ENCODE measurements at regions not wholly inside any gene's neighbourhood (a gene's known extent, or its start where the extent isn't known, plus 50 kb on each side); places are given as distances from the start of the nearest gene placed in this dataset.
A peak's percentile ranks its signal among the peaks of the same experiment; 100 is the strongest.
"Not testable (repeated sequence)": the region's sequence is repeated elsewhere in the genome, so short reads cannot be mapped to it uniquely, and the experiment has no call there.

DNA sequence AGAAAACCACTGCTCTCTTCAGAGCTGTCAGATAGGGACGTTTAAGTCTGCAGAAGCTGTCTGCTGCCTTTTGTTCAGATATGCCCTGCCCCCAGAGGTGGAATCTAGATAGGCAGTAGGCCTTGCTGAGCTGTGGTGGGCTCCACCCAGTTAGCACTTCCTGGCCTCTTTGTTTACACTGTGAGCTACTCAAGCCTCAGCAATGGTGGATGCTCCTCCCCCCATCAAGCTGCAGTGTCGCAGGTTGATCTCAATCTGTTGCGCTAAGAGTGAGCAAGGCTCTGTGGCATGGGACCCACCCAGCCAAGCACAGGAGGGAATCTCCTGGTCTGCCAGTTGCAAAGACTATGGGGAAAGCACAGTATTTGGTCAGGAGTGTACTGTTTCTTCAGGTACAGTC lies 59.2 kb upstream of the ZNF641 start:
- not testable (repeated sequence) for H3K4me3 ChIP-seq (ENCODE audit: low read length, poor library complexity, severe bottlenecking); H3K27me3 ChIP-seq (ENCODE audit: insufficient read depth, low read length, poor library complexity, severe bottlenecking); H3K9ac ChIP-seq (ENCODE audit: low read depth, low read length, poor library complexity, severe bottlenecking); H3K4me2 ChIP-seq (ENCODE audit: low read depth, low read length, poor library complexity, severe bottlenecking); H3F3A ChIP-seq (ENCODE audit: low read depth); H3K4me1 ChIP-seq (ENCODE audit: insufficient read depth, low read length, poor library complexity, severe bottlenecking); H3K9me3 ChIP-seq (ENCODE audit: insufficient read depth, low read depth, low read length); H4K20me1 ChIP-seq (ENCODE audit: insufficient read depth, low read length, poor library complexity, severe bottlenecking); H3K36me3 ChIP-seq (ENCODE audit: insufficient read depth, low read length); H3K79me2 ChIP-seq (ENCODE audit: insufficient read depth, low read length); H3K9me2 ChIP-seq (replicated peaks; ENCODE audit: low read depth, low read length)
- H2AFZ ChIP-seq (ENCODE audit: low read length) = peak overlapping the region; percentile 92

DNA sequence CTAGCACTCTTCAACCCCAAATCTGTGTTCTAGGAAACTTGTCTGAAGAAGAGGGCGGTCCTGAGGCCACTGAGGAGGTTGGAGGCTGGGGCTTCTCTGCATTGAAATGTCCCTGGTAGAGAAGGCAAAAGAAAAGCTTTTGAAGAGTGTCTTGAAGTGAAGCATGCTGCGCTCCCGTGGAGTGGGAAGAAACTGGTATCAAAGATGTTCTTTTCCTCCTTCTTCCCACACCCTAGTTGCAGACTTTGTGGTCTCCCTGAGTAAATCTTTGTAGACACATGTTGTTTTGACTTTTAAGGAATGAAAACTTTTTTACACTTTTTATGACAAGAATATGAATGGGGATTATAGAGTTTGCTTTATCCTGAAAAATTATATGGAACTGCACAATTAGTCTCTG lies 59.0 kb upstream of the ANP32D start:
- Histone ChIP-seq H3K4me2 (ENCODE audit: low read depth, low read length, poor library complexity, severe bottlenecking) (no peak overlapping the region), H2AFZ (ENCODE audit: low read length) (no peak overlapping the region)

DNA sequence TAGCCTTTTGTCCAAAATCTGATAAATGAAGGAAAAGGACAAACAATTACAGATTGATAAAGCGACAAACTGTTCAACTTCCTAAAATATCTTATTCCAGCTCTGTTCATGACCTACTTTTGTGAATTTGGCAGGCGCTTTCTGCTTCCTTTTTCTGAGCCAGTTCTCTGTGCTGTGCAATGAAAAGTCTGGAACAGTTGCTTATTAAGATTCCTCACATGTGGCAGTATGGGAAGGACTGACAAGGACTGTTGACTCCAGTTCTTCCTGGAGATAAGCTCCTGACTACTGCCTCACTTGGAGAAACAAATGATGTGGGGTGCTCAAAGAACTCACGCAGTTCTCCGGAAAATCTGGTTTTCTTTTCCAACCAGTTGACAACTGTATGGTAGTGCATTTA lies 58.3 kb upstream of the ANP32D start:
- Histone ChIP-seq H3K4me3 (ENCODE audit: low read length, poor library complexity, severe bottlenecking) (no peak overlapping the region), H3K36me3 (ENCODE audit: insufficient read depth, low read length) (no peaks in the 10 kb centered on the region), H3K9ac (ENCODE audit: low read depth, low read length, poor library complexity, severe bottlenecking) (no peak overlapping the region), H3K27me3 (ENCODE audit: insufficient read depth, low read length, poor library complexity, severe bottlenecking) (peaks cover 6% of the 10 kb centered on the region), H3K4me2 (ENCODE audit: low read depth, low read length, poor library complexity, severe bottlenecking) (no peak overlapping the region), H3F3A (ENCODE audit: low read depth) (no peaks in the 10 kb centered on the region), H3K9me2 (replicated peaks; ENCODE audit: low read depth, low read length) (no peaks in the 10 kb centered on the region), H3K4me1 (ENCODE audit: insufficient read depth, low read length, poor library complexity, severe bottlenecking) (no peaks in the 10 kb centered on the region), H4K20me1 (ENCODE audit: insufficient read depth, low read length, poor library complexity, severe bottlenecking) (no peaks in the 10 kb centered on the region), H3K79me2 (ENCODE audit: insufficient read depth, low read length) (no peaks in the 10 kb centered on the region), H3K9me3 (ENCODE audit: insufficient read depth, low read depth, low read length) (no peaks in the 10 kb centered on the region; the same call in 1 of the 2 replicates), H2AFZ (ENCODE audit: low read length) (no peak overlapping the region)
- TF ChIP-seq, protein P1, sequence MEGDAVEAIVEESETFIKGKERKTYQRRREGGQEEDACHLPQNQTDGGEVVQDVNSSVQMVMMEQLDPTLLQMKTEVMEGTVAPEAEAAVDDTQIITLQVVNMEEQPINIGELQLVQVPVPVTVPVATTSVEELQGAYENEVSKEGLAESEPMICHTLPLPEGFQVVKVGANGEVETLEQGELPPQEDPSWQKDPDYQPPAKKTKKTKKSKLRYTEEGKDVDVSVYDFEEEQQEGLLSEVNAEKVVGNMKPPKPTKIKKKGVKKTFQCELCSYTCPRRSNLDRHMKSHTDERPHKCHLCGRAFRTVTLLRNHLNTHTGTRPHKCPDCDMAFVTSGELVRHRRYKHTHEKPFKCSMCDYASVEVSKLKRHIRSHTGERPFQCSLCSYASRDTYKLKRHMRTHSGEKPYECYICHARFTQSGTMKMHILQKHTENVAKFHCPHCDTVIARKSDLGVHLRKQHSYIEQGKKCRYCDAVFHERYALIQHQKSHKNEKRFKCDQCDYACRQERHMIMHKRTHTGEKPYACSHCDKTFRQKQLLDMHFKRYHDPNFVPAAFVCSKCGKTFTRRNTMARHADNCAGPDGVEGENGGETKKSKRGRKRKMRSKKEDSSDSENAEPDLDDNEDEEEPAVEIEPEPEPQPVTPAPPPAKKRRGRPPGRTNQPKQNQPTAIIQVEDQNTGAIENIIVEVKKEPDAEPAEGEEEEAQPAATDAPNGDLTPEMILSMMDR (conservative IDR thresholded peaks at IDR 0.05; ENCODE audit: low read length) = no peak
- no peak for TF ChIP-seq EZH2phosphoT487 (IDR thresholded peaks at IDR 0.05; ENCODE audit: borderline replicate concordance)

More for the DNA sequence above, 59.0 kb upstream of the ANP32D start:
- Histone ChIP-seq H3K4me3 (ENCODE audit: low read length, poor library complexity, severe bottlenecking) (no peak overlapping the region), H3K36me3 (ENCODE audit: insufficient read depth, low read length) (no peaks in the 10 kb centered on the region), H3K9me2 (replicated peaks; ENCODE audit: low read depth, low read length) (no peaks in the 10 kb centered on the region), H3F3A (ENCODE audit: low read depth) (no peaks in the 10 kb centered on the region), H3K27me3 (ENCODE audit: insufficient read depth, low read length, poor library complexity, severe bottlenecking) (peaks cover 6% of the 10 kb centered on the region), H3K79me2 (ENCODE audit: insufficient read depth, low read length) (no peaks in the 10 kb centered on the region), H3K9me3 (ENCODE audit: insufficient read depth, low read depth, low read length) (no peaks in the 10 kb centered on the region; the same call in 1 of the 2 replicates), H3K4me1 (ENCODE audit: insufficient read depth, low read length, poor library complexity, severe bottlenecking) (no peaks in the 10 kb centered on the region), H3K9ac (ENCODE audit: low read depth, low read length, poor library complexity, severe bottlenecking) (no peak overlapping the region), H4K20me1 (ENCODE audit: insufficient read depth, low read length, poor library complexity, severe bottlenecking) (no peaks in the 10 kb centered on the region)
- no peak for TF ChIP-seq EZH2phosphoT487 (IDR thresholded peaks at IDR 0.05; ENCODE audit: borderline replicate concordance)
- TF ChIP-seq, protein P1 (conservative IDR thresholded peaks at IDR 0.05; ENCODE audit: low read length) = no peak

DNA sequence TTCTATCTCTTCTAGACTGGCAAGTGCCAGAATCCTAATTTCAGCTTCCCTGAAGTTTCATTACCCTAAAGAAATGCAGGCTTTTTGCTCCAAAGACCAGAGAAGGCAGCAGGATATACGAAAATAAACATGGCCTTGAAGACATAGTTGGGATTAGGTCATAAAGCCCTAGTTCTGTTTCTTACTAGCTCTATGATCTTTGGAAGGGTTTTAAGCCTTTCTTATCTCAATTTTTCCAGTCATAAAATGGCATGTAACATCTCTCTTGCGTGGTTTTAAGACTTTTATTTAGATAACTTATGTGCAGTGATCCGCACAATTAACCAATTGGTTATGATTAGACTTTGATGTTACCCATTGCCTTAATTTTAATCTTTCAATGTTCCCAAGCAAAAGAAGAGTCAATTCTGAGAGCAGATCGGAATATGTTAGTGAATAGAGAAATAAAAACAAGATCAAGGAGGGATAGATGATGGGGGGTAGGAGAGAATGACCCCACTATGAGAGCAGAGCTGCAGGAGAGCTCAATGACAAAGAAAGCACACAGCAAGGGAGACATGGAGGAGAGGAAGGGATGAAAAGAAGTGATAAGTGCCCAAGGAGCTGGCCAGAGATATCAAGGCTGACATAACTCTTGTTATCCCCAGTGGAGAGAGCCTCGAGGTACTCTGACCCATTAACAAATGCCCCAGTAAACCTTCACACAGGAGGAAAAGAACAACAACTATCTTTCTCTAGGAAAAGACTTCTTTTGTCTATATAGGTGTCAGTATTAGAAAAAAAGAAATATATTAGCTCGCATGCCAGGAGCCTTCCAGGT lies 53.0 kb upstream of the ANP32D start:
- TF ChIP-seq EZH2phosphoT487 (IDR thresholded peaks at IDR 0.05; ENCODE audit: borderline replicate concordance) = no peak
- TF ChIP-seq, protein P1 (conservative IDR thresholded peaks at IDR 0.05; ENCODE audit: low read length) = no peak
- peaks cover 6% of the 10 kb centered on the region for H3K27me3 ChIP-seq (ENCODE audit: insufficient read depth, low read length, poor library complexity, severe bottlenecking)
- no peaks in the 10 kb centered on the region for H3K9me3 ChIP-seq (ENCODE audit: insufficient read depth, low read depth, low read length)
- H3K4me3 ChIP-seq (ENCODE audit: low read length, poor library complexity, severe bottlenecking) = no peak overlapping the region
- H3K9ac ChIP-seq (ENCODE audit: low read depth, low read length, poor library complexity, severe bottlenecking) = no peak overlapping the region
- no peaks in the 10 kb centered on the region for H3F3A ChIP-seq (ENCODE audit: low read depth)
- no peaks in the 10 kb centered on the region for H4K20me1 ChIP-seq (ENCODE audit: insufficient read depth, low read length, poor library complexity, severe bottlenecking)
- H3K4me2 ChIP-seq (ENCODE audit: low read depth, low read length, poor library complexity, severe bottlenecking) = no peak overlapping the region
- H3K79me2 ChIP-seq (ENCODE audit: insufficient read depth, low read length) = no peaks in the 10 kb centered on the region
- no peak overlapping the region for H2AFZ ChIP-seq (ENCODE audit: low read length)
- peaks cover 13% of the 10 kb centered on the region for H3K4me1 ChIP-seq (ENCODE audit: insufficient read depth, low read length, poor library complexity, severe bottlenecking)
- H3K36me3 ChIP-seq (ENCODE audit: insufficient read depth, low read length) = no peaks in the 10 kb centered on the region
- H3K9me2 ChIP-seq (replicated peaks; ENCODE audit: low read depth, low read length) = no peaks in the 10 kb centered on the region
